ENCODE measurements at regions not wholly inside any gene's neighbourhood (a gene's known extent, or its start where the extent isn't known, plus 50 kb on each side); places are given as distances from the start of the nearest gene placed in this dataset.

GRCh38 chr12:22765421-22766130, 140.6 kb downstream of the ETNK1 start (continued):
- no peak for TF ChIP-seq USF2 (IDR thresholded peaks at IDR 0.05; ENCODE audit: low read depth, low read length)

- no peak overlapping the region for H4K5ac ChIP-seq (ENCODE audit: low read depth, low read length)
- no peak overlapping the region for H3K56ac ChIP-seq (ENCODE audit: extremely low read depth, insufficient read depth, low read length)
- no peak overlapping the region for H4K91ac ChIP-seq (ENCODE audit: insufficient read depth, low read depth, low read length)
- no peak overlapping the region for H3K4ac ChIP-seq (ENCODE audit: low read depth, low read length)
- H3K79me1 ChIP-seq (ENCODE audit: low read depth in 1 of 2, low read length in 2 of 2), result no peaks in the 10 kb centered on the region
- no peak overlapping the region for H2AFZ ChIP-seq (replicated peaks; ENCODE audit: low read length, poor library complexity)
- H3K4me1 ChIP-seq (ENCODE audit: control insufficient read depth, insufficient read depth, low read length), result no peaks in the 10 kb centered on the region
- no peak for ATAC-seq (ENCODE audit: low read depth)
- no peak overlapping the region for H3K4me3 ChIP-seq (ENCODE audit: insufficient read depth, low read depth, low read length)
- H3K36me3 ChIP-seq (ENCODE audit: control insufficient read depth, insufficient read depth, low read length), result no peaks in the 10 kb centered on the region
- CTCF ChIA-PET, result no interaction called here
- no peak overlapping the region for H2BK20ac ChIP-seq (ENCODE audit: low read depth, low read length)
- no peak overlapping the region for H2AK5ac ChIP-seq (ENCODE audit: low read depth, low read length)
- H3K9me1 ChIP-seq (ENCODE audit: insufficient read depth, low read length), result no peaks in the 10 kb centered on the region
- intact Hi-C loops (cut with micrococcal nuclease), result no loop called here
- no TSS peak for BruUV-seq (replicated peaks)
- H3K27ac ChIP-seq (ENCODE audit: insufficient read depth, low read length), result no peak overlapping the region
- no peak overlapping the region for H2BK15ac ChIP-seq (ENCODE audit: low read depth, low read length)
- no peak overlapping the region for H2BK120ac ChIP-seq (ENCODE audit: low read depth, low read length)
- no peak overlapping the region for H3K18ac ChIP-seq (ENCODE audit: low read depth, low read length)
- dilution Hi-C loops (cut with HindIII; ENCODE audit: low sequenced_read_pairs, unreplicated experiment), result no loop called here
- peaks cover 2% of the 10 kb centered on the region for H3K27me3 ChIP-seq (ENCODE audit: control insufficient read depth, insufficient read depth, low read length)
- in situ Hi-C loops (cut with MboI; ENCODE audit: low sequenced_read_pairs), result no loop called here
- no peak overlapping the region for H3K4me2 ChIP-seq (ENCODE audit: low read depth, low read length)
- no peaks in the 10 kb centered on the region for H3K9me3 ChIP-seq (ENCODE audit: control insufficient read depth, insufficient read depth, low read length)
- H4K20me1 ChIP-seq (ENCODE audit: insufficient read depth, low read length), result no peaks in the 10 kb centered on the region
- no peak for DNase-seq
- no peak overlapping the region for H3K9ac ChIP-seq (ENCODE audit: low read depth, low read length)
- H3K14ac ChIP-seq (replicated peaks; ENCODE audit: low read depth, low read length), result no peak overlapping the region
- H3K23ac ChIP-seq (ENCODE audit: low read depth, low read length), result no peak overlapping the region
- H2BK5ac ChIP-seq (ENCODE audit: low read depth, low read length, poor library complexity, severe bottlenecking), result no peak overlapping the region
- no CpG with 5 or more reads among the region's 7 CpGs for WGBS, 2 experiments (ENCODE audit: extremely low coverage in 2 of 2, insufficient read length in 1 of 2)
- H2AK9ac ChIP-seq (replicated peaks; ENCODE audit: low read depth, low read length, poor library complexity), result no peak overlapping the region
- POLR2A ChIA-PET (ENCODE audit: unreplicated experiment), result no interaction called here
- H4K8ac ChIP-seq (ENCODE audit: low read depth in 2 of 2, low read length in 2 of 2), result no peak overlapping the region
- TF ChIP-seq CEBPB (IDR thresholded peaks at IDR 0.05; ENCODE audit: low read depth, low read length) (no peak), RCOR1 (IDR thresholded peaks at IDR 0.05; ENCODE audit: insufficient replicate concordance, low read length) (no peak), BHLHE40 (IDR thresholded peaks at IDR 0.05; ENCODE audit: low read depth, low read length) (no peak), CHD1 (IDR thresholded peaks at IDR 0.05; ENCODE audit: low read depth, low read length) (no peak), USF2 (IDR thresholded peaks at IDR 0.05; ENCODE audit: low read depth, low read length) (no peak), CTCF (conservative IDR thresholded peaks at IDR 0.05; ENCODE audit: low read depth, low read length) (no peak), ELK1 (IDR thresholded peaks at IDR 0.05; ENCODE audit: borderline replicate concordance, low read depth, low read length) (no peak), RFX5 (IDR thresholded peaks at IDR 0.05; ENCODE audit: low read depth, low read length) (no peak), MAZ (IDR thresholded peaks at IDR 0.05; ENCODE audit: borderline replicate concordance, low read depth, low read length) (no peak), MAFK (IDR thresholded peaks at IDR 0.05; ENCODE audit: low read depth, low read length) (no peak), SMC3 (IDR thresholded peaks at IDR 0.05; ENCODE audit: low read depth, low read length) (no peak)
Observed at GRCh38 chr12:22766911-22767420, 142.0 kb downstream of the ETNK1 start.
